Suprapubic skin (tissue), 4 donors: ENCODE measurements at regions not wholly inside any gene's neighbourhood (a gene's known extent, or its start where the extent isn't known, plus 50 kb on each side); places are given as distances from the start of the nearest gene placed in this dataset.

Experiments
- DNase-seq, 2 donors: peaks; one replicate each; pipeline ENCODE4 v3.0.0-alpha.2; 2019; ENCODE audit warnings: low spot score in 2 of 2
- H3K27ac ChIP-seq: fragments of 200-600 bp; sonication (generic); one replicate; pipeline ENCODE4 v1.5.1; 2019
- H3K27me3 ChIP-seq: fragments of 200-600 bp; sonication (generic); one replicate; pipeline ENCODE4 v1.5.1; 2019
- H3K36me3 ChIP-seq: fragments of 200-600 bp; sonication (generic); one replicate; pipeline ENCODE4 v1.5.1; 2019
- H3K4me1 ChIP-seq: fragments of 200-600 bp; sonication (generic); one replicate; pipeline ENCODE4 v1.5.1; 2019
- H3K4me3 ChIP-seq: fragments of 200-600 bp; sonication (generic); one replicate; pipeline ENCODE4 v1.5.1; 2019; ENCODE audit warnings: mild to moderate bottlenecking
- H3K9me3 ChIP-seq: fragments of 200-600 bp; sonication (generic); one replicate; pipeline ENCODE4 v1.5.1; 2019
- EP300 ChIP-seq: sonication (generic); formaldehyde crosslinking; IDR thresholded peaks from one replicate; pipeline ENCODE4 v1.6.1; 2017; ENCODE audit warnings: antibody characterized with exemption
- POLR2A ChIP-seq, 2 donors: fragments of 450-650 bp; IDR thresholded peaks; one replicate each; pipeline ENCODE4 v1.6.1; 2017; ENCODE audit warnings: antibody characterized with exemption in 2 of 2, mild to moderate bottlenecking in 2 of 2, moderate library complexity in 2 of 2
- POLR2AphosphoS5 ChIP-seq, 3 donors: sonication (generic); formaldehyde crosslinking; IDR thresholded peaks; one replicate each; pipeline ENCODE4 v1.6.1; 2017; ENCODE audit warnings: antibody characterized with exemption in 3 of 3
- WGBS: methylation state at CpG from one replicate; pipeline ENCODE4 v1.1.5; 2018; 5-methylcytosine and 5-hydroxymethylcytosine counted together
- TF ChIP-seq, protein P1 (sequence below), 2 donors: fragments of 200-600 bp in 1 of 2; fragments of 450-650 bp in 1 of 2; sonication (generic) in 1 of 2; IDR thresholded peaks; one replicate each; pipeline ENCODE4 v1.5.1; 2016 to 2019; ENCODE audit warnings: antibody characterized with exemption in 2 of 2, mild to moderate bottlenecking in 1 of 2, moderate library complexity in 1 of 2

DNA sequence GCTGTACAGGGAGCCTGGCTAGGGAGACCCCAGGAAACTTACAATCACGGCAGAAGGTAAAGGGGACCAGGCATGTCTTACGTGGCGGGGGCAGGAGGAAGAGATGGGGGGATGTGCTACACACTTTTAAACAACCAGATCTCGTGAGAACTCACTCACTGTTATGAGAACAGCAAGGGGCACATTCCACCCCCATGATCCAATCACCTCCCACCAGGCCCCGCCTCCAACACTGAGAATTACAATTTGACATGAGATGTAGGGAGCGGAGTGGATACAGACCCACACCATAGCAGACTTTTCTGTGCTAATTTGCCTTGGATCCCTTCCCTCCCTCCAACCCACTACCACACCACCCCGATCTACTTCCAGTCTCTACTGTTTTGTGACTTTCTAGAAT is 106.7 kb upstream of the PEG3 start:
- DNase-seq = no peak
- peaks cover 12% of the 10 kb centered on the region for H3K9me3 ChIP-seq
- no peak overlapping the region for H3K27ac ChIP-seq
- peaks cover 7% of the 10 kb centered on the region for H3K27me3 ChIP-seq
- H3K36me3 ChIP-seq = no peaks in the 10 kb centered on the region
- WGBS = 78% methylated on average over 7 of the region's 7 CpGs
- H3K4me1 ChIP-seq = no peaks in the 10 kb centered on the region
- TF ChIP-seq EP300 (no peak), POLR2AphosphoS5 (IDR thresholded peaks at IDR 0.05) (no peak), POLR2A (IDR thresholded peaks at IDR 0.05) (no peak)
- TF ChIP-seq, protein P1, sequence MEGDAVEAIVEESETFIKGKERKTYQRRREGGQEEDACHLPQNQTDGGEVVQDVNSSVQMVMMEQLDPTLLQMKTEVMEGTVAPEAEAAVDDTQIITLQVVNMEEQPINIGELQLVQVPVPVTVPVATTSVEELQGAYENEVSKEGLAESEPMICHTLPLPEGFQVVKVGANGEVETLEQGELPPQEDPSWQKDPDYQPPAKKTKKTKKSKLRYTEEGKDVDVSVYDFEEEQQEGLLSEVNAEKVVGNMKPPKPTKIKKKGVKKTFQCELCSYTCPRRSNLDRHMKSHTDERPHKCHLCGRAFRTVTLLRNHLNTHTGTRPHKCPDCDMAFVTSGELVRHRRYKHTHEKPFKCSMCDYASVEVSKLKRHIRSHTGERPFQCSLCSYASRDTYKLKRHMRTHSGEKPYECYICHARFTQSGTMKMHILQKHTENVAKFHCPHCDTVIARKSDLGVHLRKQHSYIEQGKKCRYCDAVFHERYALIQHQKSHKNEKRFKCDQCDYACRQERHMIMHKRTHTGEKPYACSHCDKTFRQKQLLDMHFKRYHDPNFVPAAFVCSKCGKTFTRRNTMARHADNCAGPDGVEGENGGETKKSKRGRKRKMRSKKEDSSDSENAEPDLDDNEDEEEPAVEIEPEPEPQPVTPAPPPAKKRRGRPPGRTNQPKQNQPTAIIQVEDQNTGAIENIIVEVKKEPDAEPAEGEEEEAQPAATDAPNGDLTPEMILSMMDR (IDR thresholded peaks at IDR 0.05) = no peak
- no peak overlapping the region for H3K4me3 ChIP-seq

DNA sequence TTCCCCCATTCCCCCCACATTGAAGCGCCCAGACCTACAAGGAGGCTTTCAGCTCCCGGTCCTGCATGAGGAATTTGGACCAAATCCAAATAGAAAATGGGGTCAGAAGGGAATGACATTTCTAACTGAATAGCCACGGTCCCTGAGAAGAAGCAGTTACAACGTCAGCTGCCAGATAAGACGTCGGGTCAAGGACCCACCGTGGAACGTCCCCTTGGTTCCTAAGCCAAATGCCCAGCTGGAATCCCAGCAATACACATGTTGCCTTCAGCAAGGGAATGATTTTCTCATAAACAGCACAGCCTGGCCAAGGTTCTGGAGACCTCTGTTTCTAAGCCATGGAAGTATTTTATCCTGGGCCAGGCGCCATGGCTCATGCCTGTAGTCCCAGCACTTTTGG is 109.1 kb upstream of the PEG3 start:
- 72% methylated on average over 9 of the region's 9 CpGs for WGBS
- Histone ChIP-seq H3K4me3 (no peak overlapping the region), H3K9me3 (peaks cover 12% of the 10 kb centered on the region), H3K27ac (no peak overlapping the region), H3K36me3 (no peaks in the 10 kb centered on the region), H3K27me3 (no peaks in the 10 kb centered on the region), H3K4me1 (no peaks in the 10 kb centered on the region)
- DNase-seq = no peak
- TF ChIP-seq EP300 (no peak), POLR2AphosphoS5 (IDR thresholded peaks at IDR 0.05) (no peak), POLR2A (IDR thresholded peaks at IDR 0.05) (no peak)
- TF ChIP-seq, protein P1 (IDR thresholded peaks at IDR 0.05) = no peak

DNA sequence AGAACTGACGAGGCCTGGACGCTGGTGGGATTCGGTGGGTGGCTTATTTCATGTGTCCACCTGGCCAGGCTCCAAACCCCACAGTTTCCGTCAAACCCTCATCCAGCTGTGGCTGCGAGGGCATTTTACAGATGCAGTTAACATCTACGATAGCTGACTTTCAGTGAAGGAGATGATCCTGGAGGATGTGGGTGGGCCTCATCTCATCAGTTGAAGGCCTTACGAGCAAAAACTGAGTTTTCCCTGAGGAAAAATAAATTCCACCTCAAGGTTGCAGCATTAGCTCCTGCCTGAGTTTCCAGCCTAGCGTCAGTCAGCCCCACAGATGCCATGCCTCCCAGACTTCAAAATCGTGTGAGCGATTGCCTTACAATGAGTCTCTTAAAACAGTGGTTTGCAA is 111.1 kb upstream of the PEG3 start:
- no peaks in the 10 kb centered on the region for H3K36me3 ChIP-seq
- TF ChIP-seq EP300 (no peak), POLR2AphosphoS5 (IDR thresholded peaks at IDR 0.05) (no peak), POLR2A (IDR thresholded peaks at IDR 0.05) (no peak)
- TF ChIP-seq, protein P1 (IDR thresholded peaks at IDR 0.05) = no peak
- H3K9me3 ChIP-seq = peaks cover 12% of the 10 kb centered on the region
- H3K27me3 ChIP-seq = no peaks in the 10 kb centered on the region
- no peak for DNase-seq
- H3K4me3 ChIP-seq = no peak overlapping the region
- WGBS = 87% methylated on average over 10 of the region's 10 CpGs
- no peaks in the 10 kb centered on the region for H3K4me1 ChIP-seq
- no peak overlapping the region for H3K27ac ChIP-seq

DNA sequence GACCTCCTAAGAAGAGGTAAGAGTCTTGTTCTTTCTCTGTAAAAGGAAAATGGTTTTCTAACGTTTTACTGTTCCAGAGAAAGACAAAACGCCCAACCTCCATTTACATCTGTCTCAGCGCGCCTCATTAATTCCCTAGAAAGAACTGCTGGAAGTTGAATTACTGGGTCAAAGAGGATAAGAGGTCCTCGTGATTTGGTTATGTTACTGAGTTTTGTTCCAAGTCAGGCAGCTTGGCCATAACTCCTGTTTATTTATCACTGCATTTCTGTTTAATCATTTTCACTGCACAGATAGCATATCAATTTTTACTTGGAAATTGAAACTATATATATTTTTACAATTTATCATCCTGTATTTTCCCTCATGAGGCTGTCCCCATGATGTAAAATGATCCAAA is 112.9 kb upstream of the PEG3 start:
- no peak for DNase-seq
- TF ChIP-seq EP300 = no peak
- no peak for TF ChIP-seq POLR2AphosphoS5 (IDR thresholded peaks at IDR 0.05)
- TF ChIP-seq POLR2A (IDR thresholded peaks at IDR 0.05) = no peak
- TF ChIP-seq, protein P1 (IDR thresholded peaks at IDR 0.05) = no peak
- H3K27ac ChIP-seq = no peak overlapping the region
- H3K9me3 ChIP-seq = peaks cover 12% of the 10 kb centered on the region
- H3K4me1 ChIP-seq = no peaks in the 10 kb centered on the region
- no peak overlapping the region for H3K4me3 ChIP-seq
- WGBS = 67% methylated on average over 5 of the region's 5 CpGs
- H3K36me3 ChIP-seq = no peaks in the 10 kb centered on the region
- no peaks in the 10 kb centered on the region for H3K27me3 ChIP-seq

DNA sequence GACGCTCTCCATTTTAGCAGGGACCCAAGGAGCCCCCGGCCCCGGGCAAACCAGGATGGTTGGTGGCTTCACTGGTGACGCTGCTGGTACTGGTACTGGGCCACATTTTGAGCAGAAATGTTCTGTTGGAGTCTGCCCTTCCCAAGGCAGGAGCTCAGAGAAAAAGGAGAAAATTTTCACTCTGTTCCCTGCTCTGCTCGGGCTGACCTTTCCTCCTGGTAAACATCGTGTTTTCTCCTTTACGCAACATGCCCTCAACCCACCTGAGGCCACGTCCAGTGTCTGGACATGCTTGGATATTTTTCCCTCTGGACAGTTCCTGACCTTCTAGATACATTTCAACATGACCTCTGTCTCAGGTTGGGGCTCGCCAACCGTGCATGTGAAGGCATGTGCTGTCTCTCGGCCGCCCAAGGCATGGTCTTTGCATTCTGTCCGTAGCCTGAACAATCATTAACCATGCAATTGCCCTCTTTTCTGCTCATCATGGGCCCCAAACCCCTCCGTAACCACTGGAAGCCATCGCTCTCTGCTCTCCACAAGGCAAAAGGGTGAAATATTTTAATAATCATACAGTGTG is 115.2 kb upstream of the PEG3 start:
- no peak for TF ChIP-seq POLR2A (IDR thresholded peaks at IDR 0.05)
- TF ChIP-seq, protein P1 (IDR thresholded peaks at IDR 0.05) = no peak
- no peak for TF ChIP-seq EP300
- TF ChIP-seq POLR2AphosphoS5 (IDR thresholded peaks at IDR 0.05) = no peak
- no peak for DNase-seq
- Histone ChIP-seq H3K9me3 (peaks cover 6% of the 10 kb centered on the region), H3K27me3 (no peaks in the 10 kb centered on the region), H3K4me3 (no peak overlapping the region), H3K36me3 (no peaks in the 10 kb centered on the region), H3K4me1 (no peaks in the 10 kb centered on the region), H3K27ac (no peak overlapping the region)
- 74% methylated on average over 15 of the region's 15 CpGs for WGBS
